WTC11 (cell line): ENCODE measurements at regions not wholly inside any gene's neighbourhood (a gene's known extent, or its start where the extent isn't known, plus 50 kb on each side); places are given as distances from the start of the nearest gene placed in this dataset.

Experiments used
- CREM ChIP-seq: sonication (generic); formaldehyde crosslinking; IDR thresholded peaks from 2 replicates; pipeline ENCODE4 v1.8.1; 2022; ENCODE audit warnings: mild to moderate bottlenecking, missing genetic modification reagents, moderate library complexity
- ETV6 ChIP-seq: sonication (generic); formaldehyde crosslinking; IDR thresholded peaks from 2 replicates; pipeline ENCODE4 v1.8.1; 2022; ENCODE audit warnings: mild to moderate bottlenecking, missing genetic modification reagents
- GABPB1 ChIP-seq: sonication (generic); formaldehyde crosslinking; IDR thresholded peaks from 2 replicates; pipeline ENCODE4 v1.8.1; 2023; ENCODE audit warnings: mild to moderate bottlenecking, missing genetic modification reagents
- OVOL2 ChIP-seq: fragments of 250-450 bp; sonication (Bioruptor Pico); IDR thresholded peaks from 2 replicates; pipeline ENCODE4 v1.9.0; 2021; ENCODE audit warnings: mild to moderate bottlenecking, borderline replicate concordance
- ZNF121 ChIP-seq: sonication (generic); formaldehyde crosslinking; IDR thresholded peaks from 2 replicates; pipeline ENCODE4 v1.8.0; 2023; ENCODE audit warnings: missing genetic modification reagents
- TF ChIP-seq, protein P1 (sequence below): sonication (generic); formaldehyde crosslinking; conservative IDR thresholded peaks from 2 replicates; pipeline ENCODE4 v1.8.1; 2022; ENCODE audit warnings: mild to moderate bottlenecking, missing genetic modification reagents
- TF ChIP-seq, protein P2 (sequence below): fragments of 200-600 bp; IDR thresholded peaks from 2 replicates; pipeline ENCODE4 v1.8.0; 2022; ENCODE audit warnings: antibody characterized with exemption
- TF ChIP-seq, protein P3 (sequence below): sonication (generic); formaldehyde crosslinking; IDR thresholded peaks from 2 replicates; pipeline ENCODE4 v1.8.1; 2023; ENCODE audit warnings: mild to moderate bottlenecking, missing genetic modification reagents, moderate library complexity

DNA sequence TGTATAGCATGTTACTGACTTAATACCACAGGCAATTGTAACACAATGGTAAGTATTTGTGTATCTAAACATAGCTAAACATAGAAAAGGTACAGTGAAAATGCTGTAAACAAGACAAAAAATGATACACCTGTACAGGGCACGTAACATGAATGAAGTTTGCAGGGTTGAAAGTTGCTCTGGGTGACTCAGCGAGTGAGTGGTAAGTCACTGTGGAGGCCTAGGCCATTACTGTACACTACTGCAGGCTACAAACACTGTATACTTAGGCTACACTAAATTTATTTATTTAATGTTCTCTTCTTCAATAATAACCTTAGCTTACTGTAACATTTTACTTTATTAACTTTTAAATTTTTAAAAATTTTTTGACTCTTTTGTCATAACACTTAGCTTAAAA lies 158.4 kb downstream of the IPO8 start:
- TF ChIP-seq OVOL2 (CRISPR knock-in tag) (no peak), ZNF121 (no peak), GABPB1 (CRISPR knock-in tag) (no peak), CREM (CRISPR knock-in tag) (no peak), ETV6 (no peak)
- TF ChIP-seq, protein P1, sequence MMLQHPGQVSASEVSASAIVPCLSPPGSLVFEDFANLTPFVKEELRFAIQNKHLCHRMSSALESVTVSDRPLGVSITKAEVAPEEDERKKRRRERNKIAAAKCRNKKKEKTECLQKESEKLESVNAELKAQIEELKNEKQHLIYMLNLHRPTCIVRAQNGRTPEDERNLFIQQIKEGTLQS (CRISPR knock-in tag): no peak
- TF ChIP-seq, protein P2, sequence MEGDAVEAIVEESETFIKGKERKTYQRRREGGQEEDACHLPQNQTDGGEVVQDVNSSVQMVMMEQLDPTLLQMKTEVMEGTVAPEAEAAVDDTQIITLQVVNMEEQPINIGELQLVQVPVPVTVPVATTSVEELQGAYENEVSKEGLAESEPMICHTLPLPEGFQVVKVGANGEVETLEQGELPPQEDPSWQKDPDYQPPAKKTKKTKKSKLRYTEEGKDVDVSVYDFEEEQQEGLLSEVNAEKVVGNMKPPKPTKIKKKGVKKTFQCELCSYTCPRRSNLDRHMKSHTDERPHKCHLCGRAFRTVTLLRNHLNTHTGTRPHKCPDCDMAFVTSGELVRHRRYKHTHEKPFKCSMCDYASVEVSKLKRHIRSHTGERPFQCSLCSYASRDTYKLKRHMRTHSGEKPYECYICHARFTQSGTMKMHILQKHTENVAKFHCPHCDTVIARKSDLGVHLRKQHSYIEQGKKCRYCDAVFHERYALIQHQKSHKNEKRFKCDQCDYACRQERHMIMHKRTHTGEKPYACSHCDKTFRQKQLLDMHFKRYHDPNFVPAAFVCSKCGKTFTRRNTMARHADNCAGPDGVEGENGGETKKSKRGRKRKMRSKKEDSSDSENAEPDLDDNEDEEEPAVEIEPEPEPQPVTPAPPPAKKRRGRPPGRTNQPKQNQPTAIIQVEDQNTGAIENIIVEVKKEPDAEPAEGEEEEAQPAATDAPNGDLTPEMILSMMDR: no peak
- TF ChIP-seq, protein P3, sequence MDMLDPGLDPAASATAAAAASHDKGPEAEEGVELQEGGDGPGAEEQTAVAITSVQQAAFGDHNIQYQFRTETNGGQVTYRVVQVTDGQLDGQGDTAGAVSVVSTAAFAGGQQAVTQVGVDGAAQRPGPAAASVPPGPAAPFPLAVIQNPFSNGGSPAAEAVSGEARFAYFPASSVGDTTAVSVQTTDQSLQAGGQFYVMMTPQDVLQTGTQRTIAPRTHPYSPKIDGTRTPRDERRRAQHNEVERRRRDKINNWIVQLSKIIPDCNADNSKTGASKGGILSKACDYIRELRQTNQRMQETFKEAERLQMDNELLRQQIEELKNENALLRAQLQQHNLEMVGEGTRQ: no peak
